ENCODE measurements at regions not wholly inside any gene's neighbourhood (a gene's known extent, or its start where the extent isn't known, plus 50 kb on each side); places are given as distances from the start of the nearest gene placed in this dataset.

DNA sequence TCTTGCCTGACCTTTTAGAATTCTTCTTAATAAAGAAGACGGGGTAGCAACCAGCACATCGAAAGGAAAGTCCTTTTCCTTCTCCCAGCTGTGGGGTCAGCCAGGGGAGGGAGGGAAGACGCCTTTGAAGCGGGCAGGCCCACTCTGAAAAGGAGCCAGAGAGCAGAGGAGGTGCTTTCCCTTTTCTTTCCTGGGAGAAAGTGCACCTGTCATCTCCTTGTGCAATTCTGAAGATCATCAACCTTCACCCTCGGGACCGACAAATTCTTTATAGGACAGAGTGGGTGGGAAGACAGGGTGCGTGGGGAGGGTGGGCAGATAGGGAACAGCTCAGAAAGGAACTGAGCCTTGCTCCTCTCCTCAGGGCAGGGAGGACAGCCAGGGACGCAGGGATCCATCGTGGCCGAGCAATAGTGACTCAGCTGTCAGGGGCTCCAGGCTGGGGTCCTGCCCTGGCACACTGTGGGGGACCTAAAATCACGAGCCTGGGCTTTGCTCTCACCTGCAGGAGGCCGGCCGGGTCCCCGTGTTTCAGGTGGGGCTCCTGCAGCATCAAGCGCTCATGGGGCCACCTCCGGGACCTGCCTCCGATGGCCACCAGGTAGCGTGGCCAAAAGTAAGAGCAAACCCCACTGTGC, 141.0 kb downstream of the OLFM1 start:
- no peak for TF ChIP-seq TAF1 (IDR thresholded peaks at IDR 0.05; ENCODE audit: borderline replicate concordance, insufficient read depth, low read length)
- TF ChIP-seq POLR2AphosphoS5 (IDR thresholded peaks at IDR 0.05; ENCODE audit: low read depth, low read length): no peak
- TF ChIP-seq SIN3A (IDR thresholded peaks at IDR 0.05; ENCODE audit: borderline replicate concordance, insufficient read depth, low read length): no peak
- TF ChIP-seq FOXP2 (optimal IDR thresholded peaks at IDR 0.05; ENCODE audit: borderline replicate concordance, extremely low read depth, extremely low read length, insufficient read depth): no peak
- TF ChIP-seq, protein P1, sequence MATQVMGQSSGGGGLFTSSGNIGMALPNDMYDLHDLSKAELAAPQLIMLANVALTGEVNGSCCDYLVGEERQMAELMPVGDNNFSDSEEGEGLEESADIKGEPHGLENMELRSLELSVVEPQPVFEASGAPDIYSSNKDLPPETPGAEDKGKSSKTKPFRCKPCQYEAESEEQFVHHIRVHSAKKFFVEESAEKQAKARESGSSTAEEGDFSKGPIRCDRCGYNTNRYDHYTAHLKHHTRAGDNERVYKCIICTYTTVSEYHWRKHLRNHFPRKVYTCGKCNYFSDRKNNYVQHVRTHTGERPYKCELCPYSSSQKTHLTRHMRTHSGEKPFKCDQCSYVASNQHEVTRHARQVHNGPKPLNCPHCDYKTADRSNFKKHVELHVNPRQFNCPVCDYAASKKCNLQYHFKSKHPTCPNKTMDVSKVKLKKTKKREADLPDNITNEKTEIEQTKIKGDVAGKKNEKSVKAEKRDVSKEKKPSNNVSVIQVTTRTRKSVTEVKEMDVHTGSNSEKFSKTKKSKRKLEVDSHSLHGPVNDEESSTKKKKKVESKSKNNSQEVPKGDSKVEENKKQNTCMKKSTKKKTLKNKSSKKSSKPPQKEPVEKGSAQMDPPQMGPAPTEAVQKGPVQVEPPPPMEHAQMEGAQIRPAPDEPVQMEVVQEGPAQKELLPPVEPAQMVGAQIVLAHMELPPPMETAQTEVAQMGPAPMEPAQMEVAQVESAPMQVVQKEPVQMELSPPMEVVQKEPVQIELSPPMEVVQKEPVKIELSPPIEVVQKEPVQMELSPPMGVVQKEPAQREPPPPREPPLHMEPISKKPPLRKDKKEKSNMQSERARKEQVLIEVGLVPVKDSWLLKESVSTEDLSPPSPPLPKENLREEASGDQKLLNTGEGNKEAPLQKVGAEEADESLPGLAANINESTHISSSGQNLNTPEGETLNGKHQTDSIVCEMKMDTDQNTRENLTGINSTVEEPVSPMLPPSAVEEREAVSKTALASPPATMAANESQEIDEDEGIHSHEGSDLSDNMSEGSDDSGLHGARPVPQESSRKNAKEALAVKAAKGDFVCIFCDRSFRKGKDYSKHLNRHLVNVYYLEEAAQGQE (IDR thresholded peaks at IDR 0.05; ENCODE audit: insufficient read depth in 1 of 2, low read depth in 2 of 2, low read length in 2 of 2): no peak

DNA sequence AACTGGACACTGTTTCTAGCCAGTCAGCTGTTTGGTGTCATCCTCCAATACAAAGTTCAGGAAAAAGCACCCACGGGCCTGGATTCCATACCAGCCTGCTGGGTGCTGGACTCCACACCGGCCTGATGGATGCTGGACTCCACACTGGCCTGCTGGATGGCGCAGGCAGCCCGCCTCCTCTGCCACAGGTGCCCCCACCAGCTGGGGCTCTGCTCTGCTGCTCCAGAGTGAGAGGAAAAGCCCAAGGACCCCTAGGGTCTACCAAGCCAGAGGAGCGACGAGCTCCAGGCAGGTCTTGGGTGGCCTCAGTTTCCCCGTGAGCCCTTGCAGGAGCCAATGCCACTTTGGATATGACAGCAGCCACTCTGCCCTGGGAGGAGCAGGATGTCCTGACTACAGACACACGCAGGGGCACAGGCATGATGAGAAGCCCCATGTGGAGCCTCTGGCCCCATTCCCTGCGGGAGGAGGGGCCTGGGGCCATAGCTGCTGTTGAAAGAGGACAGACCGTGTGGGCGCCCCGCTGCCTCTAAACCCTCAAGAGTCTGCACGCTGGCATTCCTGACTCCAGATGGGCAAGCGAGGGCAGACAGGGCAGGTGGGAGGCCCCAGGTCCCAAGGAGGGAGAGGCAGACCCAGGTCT, 141.6 kb downstream of the OLFM1 start:
- TF ChIP-seq, protein P1 (IDR thresholded peaks at IDR 0.05; ENCODE audit: insufficient read depth in 1 of 2, low read depth in 2 of 2, low read length in 2 of 2): no peak
- TF ChIP-seq POLR2AphosphoS5 (IDR thresholded peaks at IDR 0.05; ENCODE audit: low read depth, low read length): no peak
- no peak for TF ChIP-seq FOXP2 (optimal IDR thresholded peaks at IDR 0.05; ENCODE audit: borderline replicate concordance, extremely low read depth, extremely low read length, insufficient read depth)
- no peak for TF ChIP-seq SIN3A (IDR thresholded peaks at IDR 0.05; ENCODE audit: borderline replicate concordance, insufficient read depth, low read length)
- no peak for TF ChIP-seq TAF1 (IDR thresholded peaks at IDR 0.05; ENCODE audit: borderline replicate concordance, insufficient read depth, low read length)

DNA sequence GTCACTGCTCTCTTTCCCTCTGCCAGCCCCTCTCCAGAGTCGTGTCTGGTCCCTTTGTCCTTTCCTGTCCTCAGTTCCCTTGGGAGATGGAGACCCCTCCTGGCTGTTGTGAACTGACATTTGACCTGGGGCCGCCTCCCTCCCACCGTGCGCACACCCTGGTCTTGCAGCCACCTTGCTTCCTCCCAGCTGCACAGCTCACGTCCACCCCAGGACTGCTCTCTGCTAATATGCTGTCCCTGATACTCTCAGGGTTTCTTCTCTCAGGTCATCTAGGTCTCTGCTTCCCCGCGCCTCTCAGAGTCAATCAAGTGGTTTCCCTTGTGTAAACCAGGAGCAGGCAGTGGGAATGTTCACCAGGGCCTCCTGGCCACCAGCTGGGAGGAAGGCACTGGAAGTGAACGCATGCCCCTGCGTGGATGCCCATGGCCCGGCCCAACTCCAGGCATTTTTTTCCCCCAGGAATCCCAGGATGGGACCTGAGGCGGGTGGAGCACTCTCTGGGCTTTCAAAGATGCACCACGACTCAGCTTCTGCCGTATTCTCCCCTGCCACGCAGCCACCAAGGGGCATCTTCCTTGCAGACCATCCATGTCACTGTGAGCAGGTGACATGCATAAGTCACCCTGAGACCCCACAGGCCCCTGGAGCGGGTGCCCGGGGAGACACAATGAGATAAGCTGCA, 142.4 kb downstream of the OLFM1 start:
- TF ChIP-seq FOXP2 (optimal IDR thresholded peaks at IDR 0.05; ENCODE audit: borderline replicate concordance, extremely low read depth, extremely low read length, insufficient read depth) (no peak), TAF1 (IDR thresholded peaks at IDR 0.05; ENCODE audit: borderline replicate concordance, insufficient read depth, low read length) (no peak), SIN3A (IDR thresholded peaks at IDR 0.05; ENCODE audit: borderline replicate concordance, insufficient read depth, low read length) (no peak), POLR2AphosphoS5 (IDR thresholded peaks at IDR 0.05; ENCODE audit: low read depth, low read length) (no peak)
- TF ChIP-seq, protein P1 (IDR thresholded peaks at IDR 0.05; ENCODE audit: insufficient read depth in 1 of 2, low read depth in 2 of 2, low read length in 2 of 2): no peak

DNA sequence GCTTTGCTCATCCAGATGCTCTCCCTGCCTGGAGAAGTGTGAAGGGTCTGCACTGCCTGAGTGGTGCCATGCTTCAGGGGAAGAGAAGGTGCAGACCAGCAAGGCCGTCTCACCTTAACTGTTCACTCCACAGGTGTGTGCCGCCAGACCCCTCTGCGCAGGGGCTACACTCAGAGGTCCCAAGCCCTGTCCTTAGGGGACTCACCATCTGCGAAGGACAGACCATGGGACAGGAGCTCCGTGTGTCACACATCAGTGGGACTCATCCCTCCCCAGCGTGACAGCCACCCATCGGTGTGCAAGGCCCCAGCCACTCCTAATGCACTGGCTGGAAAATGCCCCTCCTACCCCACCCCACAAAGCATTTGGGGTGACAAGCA, 142.9 kb downstream of the OLFM1 start:
- TF ChIP-seq, protein P1 (IDR thresholded peaks at IDR 0.05; ENCODE audit: insufficient read depth in 1 of 2, low read depth in 2 of 2, low read length in 2 of 2): no peak
- no peak for TF ChIP-seq POLR2AphosphoS5 (IDR thresholded peaks at IDR 0.05; ENCODE audit: low read depth, low read length)
- TF ChIP-seq SIN3A (IDR thresholded peaks at IDR 0.05; ENCODE audit: borderline replicate concordance, insufficient read depth, low read length): no peak
- TF ChIP-seq TAF1 (IDR thresholded peaks at IDR 0.05; ENCODE audit: borderline replicate concordance, insufficient read depth, low read length): no peak
- TF ChIP-seq FOXP2 (optimal IDR thresholded peaks at IDR 0.05; ENCODE audit: borderline replicate concordance, extremely low read depth, extremely low read length, insufficient read depth): no peak
